Neural progenitor cell (in vitro differentiated cells): ENCODE measurements at regions not wholly inside any gene's neighbourhood (a gene's known extent, or its start where the extent isn't known, plus 50 kb on each side); places are given as distances from the start of the nearest gene placed in this dataset.

ENCODE experiments used
- EZH2phosphoT487 ChIP-seq: fragments of 200-600 bp; sonication (generic); IDR thresholded peaks from 2 replicates; pipeline ENCODE4 v1.6.1; 2017; ENCODE audit warnings: antibody characterized with exemption
- TF ChIP-seq, protein P1 (sequence below): fragments of 200-600 bp; sonication (generic); IDR thresholded peaks from 2 replicates; pipeline ENCODE4 v1.5.1; 2017; ENCODE audit warnings: antibody characterized with exemption, mild to moderate bottlenecking

DNA sequence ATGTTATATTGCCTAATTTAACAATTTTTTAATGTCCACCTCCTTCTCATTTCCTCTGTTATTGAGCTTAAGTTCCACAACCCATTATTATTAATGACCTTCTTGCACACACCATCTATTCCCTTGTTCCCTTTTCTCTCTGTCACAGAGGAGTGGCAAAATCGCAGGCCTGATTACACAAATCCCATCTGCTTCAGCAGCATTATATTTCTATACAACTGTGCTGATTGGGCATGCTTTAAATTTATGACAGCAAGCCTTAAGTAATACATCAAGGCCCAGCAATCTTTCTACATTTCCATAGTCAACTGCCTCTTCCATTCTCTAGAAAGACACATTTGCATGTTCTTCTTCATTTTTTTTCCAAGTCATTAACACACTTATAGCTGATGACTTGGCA, 423.8 kb downstream of the PRDM5 start:
- TF ChIP-seq, protein P1, sequence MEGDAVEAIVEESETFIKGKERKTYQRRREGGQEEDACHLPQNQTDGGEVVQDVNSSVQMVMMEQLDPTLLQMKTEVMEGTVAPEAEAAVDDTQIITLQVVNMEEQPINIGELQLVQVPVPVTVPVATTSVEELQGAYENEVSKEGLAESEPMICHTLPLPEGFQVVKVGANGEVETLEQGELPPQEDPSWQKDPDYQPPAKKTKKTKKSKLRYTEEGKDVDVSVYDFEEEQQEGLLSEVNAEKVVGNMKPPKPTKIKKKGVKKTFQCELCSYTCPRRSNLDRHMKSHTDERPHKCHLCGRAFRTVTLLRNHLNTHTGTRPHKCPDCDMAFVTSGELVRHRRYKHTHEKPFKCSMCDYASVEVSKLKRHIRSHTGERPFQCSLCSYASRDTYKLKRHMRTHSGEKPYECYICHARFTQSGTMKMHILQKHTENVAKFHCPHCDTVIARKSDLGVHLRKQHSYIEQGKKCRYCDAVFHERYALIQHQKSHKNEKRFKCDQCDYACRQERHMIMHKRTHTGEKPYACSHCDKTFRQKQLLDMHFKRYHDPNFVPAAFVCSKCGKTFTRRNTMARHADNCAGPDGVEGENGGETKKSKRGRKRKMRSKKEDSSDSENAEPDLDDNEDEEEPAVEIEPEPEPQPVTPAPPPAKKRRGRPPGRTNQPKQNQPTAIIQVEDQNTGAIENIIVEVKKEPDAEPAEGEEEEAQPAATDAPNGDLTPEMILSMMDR, result no peak
- TF ChIP-seq EZH2phosphoT487, result no peak
